ENCODE measurements at regions not wholly inside any gene's neighbourhood (a gene's known extent, or its start where the extent isn't known, plus 50 kb on each side); places are given as distances from the start of the nearest gene placed in this dataset.

DNA sequence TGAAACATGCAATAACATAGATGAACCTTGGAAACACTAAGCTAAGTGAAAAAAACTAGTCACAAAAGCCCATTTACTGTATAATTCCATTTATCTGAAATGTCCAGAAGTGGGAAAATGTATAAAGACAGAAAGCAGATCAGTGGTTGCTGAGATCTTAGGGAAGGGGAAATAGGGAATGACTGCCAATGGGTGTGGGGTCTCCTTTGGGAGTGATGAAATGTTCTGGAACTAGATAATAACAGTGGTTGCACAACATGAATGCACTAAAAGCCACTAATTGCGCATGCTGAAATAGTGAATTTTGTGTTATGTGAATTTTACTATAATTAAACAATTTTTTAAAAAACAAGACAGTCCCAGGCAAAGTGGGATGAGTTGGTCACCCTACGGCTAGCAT, 472.8 kb downstream of the CCDC171 start:
- Mint-ChIP-seq H3K4me3 (no peak overlapping the region), H3K27me3 (no peaks in the 10 kb centered on the region), H3K4me1 (no peaks in the 10 kb centered on the region), H3K36me3 (no peaks in the 10 kb centered on the region), H3K9me3 (no peaks in the 10 kb centered on the region), H3K27ac (no peak overlapping the region)
- DNase-seq (no peak), ATAC-seq (replicated peaks) (no peak)

DNA sequence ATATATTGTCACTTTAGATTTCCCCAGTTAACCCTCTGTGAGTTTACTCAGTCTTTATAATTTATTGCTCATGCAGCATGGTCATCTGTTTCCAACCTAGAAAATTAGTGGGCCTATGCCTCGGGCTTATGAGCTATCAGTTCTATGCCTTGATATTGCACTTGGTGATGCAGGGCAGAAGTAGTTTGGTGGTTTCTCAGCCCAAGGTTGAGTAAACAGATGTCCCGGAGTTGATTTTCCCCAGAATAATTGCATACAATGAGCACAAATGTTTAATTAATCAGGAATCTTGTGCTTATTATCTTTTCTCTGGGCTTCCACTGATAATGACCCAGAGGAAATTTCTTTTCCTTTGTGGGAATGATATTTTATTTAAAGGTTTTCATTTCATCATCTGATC, 474.0 kb downstream of the CCDC171 start:
- H3K27me3 Mint-ChIP-seq, result no peaks in the 10 kb centered on the region
- H3K4me3 Mint-ChIP-seq, result no peak overlapping the region
- H3K9me3 Mint-ChIP-seq, result no peaks in the 10 kb centered on the region
- DNase-seq (no peak), ATAC-seq (replicated peaks) (no peak)
- H3K27ac Mint-ChIP-seq, result no peak overlapping the region
- H3K36me3 Mint-ChIP-seq, result no peaks in the 10 kb centered on the region
- H3K4me1 Mint-ChIP-seq, result no peaks in the 10 kb centered on the region

DNA sequence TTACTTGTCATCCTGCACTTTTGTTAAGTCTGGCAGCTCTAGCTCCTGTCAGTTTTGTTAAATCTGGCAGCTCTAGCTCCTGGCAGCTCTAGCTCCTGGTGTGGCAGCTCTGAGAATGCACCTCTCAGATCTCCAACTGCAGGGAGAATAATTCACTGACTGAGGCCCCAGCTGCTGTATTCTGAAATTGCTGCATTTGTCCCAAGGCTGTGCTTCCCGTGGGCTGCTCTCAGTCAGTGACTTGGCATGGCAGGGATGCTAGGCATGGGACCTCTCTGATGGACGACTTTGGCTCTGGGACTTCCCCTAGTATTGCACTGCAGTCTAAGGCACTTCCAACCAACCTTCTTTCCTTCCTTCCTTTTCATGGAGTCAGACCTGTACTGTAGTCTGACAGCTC, 475.7 kb downstream of the CCDC171 start:
- H3K4me1 Mint-ChIP-seq, result no peaks in the 10 kb centered on the region
- ATAC-seq (replicated peaks) (no peak), DNase-seq (no peak)
- H3K27ac Mint-ChIP-seq, result no peak overlapping the region
- no peak overlapping the region for H3K4me3 Mint-ChIP-seq
- H3K36me3 Mint-ChIP-seq, result no peaks in the 10 kb centered on the region
- no peaks in the 10 kb centered on the region for H3K9me3 Mint-ChIP-seq
- H3K27me3 Mint-ChIP-seq, result no peaks in the 10 kb centered on the region

DNA sequence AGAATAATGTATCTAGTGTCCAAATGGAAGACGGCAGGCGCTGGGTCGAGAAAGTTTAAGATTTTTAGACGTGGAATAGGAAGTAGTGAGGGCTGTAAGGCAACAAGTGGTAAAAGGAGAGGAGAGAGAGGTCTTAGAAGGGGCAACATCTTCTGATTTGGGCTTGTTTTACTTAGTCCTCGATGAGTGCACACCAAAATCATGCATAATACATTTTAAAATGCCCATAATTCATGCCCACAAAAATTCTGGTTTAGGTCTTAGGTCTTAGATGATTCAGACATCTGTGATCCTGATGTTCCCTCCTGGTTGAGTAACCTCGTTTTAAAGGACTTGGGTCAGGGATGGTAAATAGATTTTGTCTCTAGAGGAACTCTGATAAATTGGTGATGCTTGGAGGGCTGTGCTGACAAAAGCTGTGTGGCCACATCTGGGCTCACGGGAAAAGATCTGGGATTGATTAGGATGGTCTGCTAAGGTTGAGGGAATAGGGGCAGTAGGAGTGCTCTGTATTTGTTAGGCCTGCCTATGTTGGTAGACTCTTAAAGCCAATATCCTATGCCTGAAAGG, 476.3 kb downstream of the CCDC171 start:
- H3K4me1 Mint-ChIP-seq, result no peaks in the 10 kb centered on the region
- ATAC-seq (replicated peaks), result no peak
- H3K27me3 Mint-ChIP-seq, result no peaks in the 10 kb centered on the region
- H3K4me3 Mint-ChIP-seq, result no peak overlapping the region
- no peak overlapping the region for H3K27ac Mint-ChIP-seq
- H3K36me3 Mint-ChIP-seq, result no peaks in the 10 kb centered on the region
- H3K9me3 Mint-ChIP-seq, result no peaks in the 10 kb centered on the region
- DNase-seq, result no peak

DNA sequence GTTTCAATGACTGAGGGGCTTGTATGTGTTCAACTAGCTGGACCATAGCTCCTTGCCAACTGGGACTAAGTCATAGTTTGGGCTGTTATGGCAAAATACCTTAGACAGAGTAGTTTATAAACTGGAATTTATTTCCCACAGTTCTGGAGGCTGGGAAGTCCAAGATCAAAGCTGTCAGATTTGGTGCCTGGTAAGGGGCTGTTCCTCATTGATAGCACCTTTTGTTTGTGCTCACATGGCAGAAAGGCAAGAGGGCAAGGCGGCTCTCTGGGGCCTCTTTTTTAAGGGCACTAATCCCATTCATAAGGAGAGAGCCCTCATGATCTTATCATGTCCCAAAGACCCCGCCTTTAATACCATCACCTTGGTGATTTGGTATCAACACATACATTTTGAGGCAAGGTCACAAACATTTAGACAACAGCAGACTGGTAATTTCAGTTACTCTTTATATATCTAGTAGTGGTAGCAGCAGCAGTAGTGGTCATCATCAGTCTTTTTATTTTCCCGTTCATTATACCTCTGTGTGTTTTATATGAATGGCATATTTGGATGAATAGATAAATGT, 477.0 kb downstream of the CCDC171 start:
- Mint-ChIP-seq H3K27me3 (no peaks in the 10 kb centered on the region), H3K4me1 (no peaks in the 10 kb centered on the region), H3K4me3 (no peak overlapping the region), H3K36me3 (no peaks in the 10 kb centered on the region), H3K27ac (no peak overlapping the region), H3K9me3 (no peaks in the 10 kb centered on the region)
- ATAC-seq (replicated peaks), result no peak
- no peak for DNase-seq

DNA sequence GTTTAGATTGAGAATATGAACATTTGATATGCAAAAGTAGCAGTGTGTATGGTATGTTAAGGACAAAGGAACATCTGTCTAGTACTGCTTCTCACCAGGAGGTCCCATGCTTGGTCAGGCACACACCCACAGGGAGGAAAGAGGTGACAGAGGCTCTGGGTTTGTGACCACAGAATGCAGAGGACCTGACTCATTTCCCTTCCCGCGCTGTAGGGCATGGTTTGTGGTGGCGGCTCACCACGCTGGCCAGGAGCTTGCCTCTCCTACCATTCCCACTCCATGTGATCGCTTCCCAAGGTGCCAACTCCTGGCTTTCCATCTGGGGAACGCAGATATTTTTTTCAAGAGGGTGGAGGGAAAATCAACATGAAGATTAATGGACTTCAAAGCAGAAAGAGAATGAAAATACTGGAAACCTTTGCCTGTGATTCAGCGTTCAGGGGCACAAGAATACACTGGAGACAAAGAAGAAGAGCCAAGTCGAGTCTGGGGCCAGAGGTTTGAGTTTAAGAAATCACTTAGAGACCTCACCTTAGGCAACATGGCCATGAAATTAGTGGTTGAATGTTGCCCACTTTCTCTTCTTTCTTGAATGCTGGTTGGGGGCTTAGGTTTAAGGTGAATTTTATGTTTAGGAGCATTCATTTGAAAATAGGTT, 477.8 kb downstream of the CCDC171 start:
- Mint-ChIP-seq H3K4me1 (no peaks in the 10 kb centered on the region), H3K9me3 (no peaks in the 10 kb centered on the region), H3K27ac (no peak overlapping the region), H3K27me3 (no peaks in the 10 kb centered on the region), H3K36me3 (no peaks in the 10 kb centered on the region), H3K4me3 (no peak overlapping the region)
- ATAC-seq (replicated peaks) (peak; percentile 66 to 76), DNase-seq (peak; percentile 8)

DNA sequence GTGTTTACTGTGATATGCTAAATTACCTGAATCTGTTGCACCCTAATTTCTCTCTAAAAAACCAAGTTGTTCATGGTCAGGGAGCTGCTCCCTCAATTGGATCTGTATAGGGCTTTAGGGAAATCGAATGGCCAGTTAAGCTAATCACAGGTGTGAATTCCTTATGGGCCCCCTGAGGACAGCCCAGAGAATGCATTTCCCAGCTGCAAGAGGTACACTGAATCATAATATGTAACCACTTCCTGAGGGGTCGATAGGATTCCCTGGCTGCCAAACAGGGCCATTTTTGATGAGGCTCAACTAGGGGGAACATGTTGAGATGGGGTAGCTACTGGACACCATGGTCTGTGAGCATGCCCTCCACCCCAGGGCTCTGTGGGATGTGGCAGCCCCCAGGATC, 478.6 kb downstream of the CCDC171 start:
- Mint-ChIP-seq H3K4me1 (no peaks in the 10 kb centered on the region), H3K27ac (no peak overlapping the region), H3K27me3 (no peaks in the 10 kb centered on the region), H3K36me3 (no peaks in the 10 kb centered on the region), H3K4me3 (no peak overlapping the region), H3K9me3 (no peaks in the 10 kb centered on the region)
- ATAC-seq (replicated peaks) (no peak), DNase-seq (no peak)

DNA sequence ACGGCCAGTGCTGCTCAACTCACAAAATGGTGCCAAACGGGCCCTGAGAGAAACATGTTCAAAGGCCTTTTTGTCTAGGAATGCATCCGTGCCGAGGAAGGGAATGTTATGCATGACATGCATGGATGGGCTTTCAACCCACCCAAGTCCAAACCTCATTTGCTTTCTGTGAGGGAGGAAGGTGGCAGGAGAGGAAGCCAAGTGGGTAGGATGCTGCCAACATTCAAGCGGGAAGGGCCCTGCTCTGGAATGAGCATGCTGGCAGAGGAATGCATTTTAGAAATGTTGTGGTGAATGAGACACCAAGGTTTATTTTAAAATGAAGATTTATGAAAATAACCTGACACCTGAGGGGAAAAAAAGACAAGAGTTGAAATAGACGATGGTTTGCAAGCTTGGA, 479.1 kb downstream of the CCDC171 start:
- Mint-ChIP-seq H3K27me3 (no peaks in the 10 kb centered on the region), H3K9me3 (peaks cover 0 to 3% of the 10 kb centered on the region in 2 donors), H3K4me1 (no peaks in the 10 kb centered on the region), H3K27ac (no peak overlapping the region), H3K4me3 (no peak overlapping the region), H3K36me3 (no peaks in the 10 kb centered on the region)
- no peak for DNase-seq
- no peak for ATAC-seq (replicated peaks)

DNA sequence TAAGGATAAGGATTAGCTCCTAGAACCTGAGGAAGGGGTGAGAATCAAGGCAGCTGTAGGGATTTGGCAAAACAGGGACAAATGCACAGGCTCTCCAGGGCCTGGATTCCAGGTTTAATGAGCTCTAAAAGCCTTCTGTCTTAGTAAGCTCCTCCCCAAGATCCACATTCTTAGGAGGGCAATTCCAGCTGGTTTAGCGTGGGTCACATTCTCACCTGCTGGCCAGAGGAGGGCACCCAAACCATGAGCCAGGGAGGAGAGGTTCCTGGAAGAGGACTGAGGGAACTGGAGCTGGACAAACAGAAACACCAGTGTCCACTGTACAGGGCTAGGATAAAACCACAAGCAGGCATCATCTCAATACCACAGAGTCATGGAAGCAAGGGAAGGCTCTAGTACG, 480.0 kb downstream of the CCDC171 start:
- ATAC-seq (replicated peaks), result no peak
- Mint-ChIP-seq H3K36me3 (no peaks in the 10 kb centered on the region), H3K27ac (no peak overlapping the region), H3K4me1 (no peaks in the 10 kb centered on the region), H3K4me3 (no peak overlapping the region), H3K27me3 (no peaks in the 10 kb centered on the region), H3K9me3 (peaks cover 0 to 4% of the 10 kb centered on the region in 2 donors)
- DNase-seq, result no peak

DNA sequence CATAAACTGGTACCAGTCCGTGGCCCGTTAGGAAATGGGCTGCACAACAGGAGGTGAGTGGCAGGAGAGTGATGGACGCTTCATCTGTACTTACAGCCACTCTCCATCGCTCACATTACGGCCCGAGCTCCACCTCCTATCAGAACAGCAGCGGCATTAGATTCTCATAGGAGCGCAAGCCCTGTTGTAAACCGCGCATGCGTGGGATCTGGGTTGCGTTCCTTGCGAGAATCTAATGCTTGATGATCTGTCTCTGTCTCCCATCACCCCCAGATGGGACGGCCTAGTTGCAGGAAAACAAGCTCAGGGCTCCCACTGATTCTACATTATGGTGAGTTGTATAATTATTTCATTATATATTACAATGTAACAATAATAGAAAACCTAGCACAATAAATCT, 480.4 kb downstream of the CCDC171 start:
- H3K4me1 Mint-ChIP-seq, result no peaks in the 10 kb centered on the region
- no peak overlapping the region for H3K4me3 Mint-ChIP-seq
- H3K36me3 Mint-ChIP-seq, result no peaks in the 10 kb centered on the region
- ATAC-seq (replicated peaks) (no peak), DNase-seq (no peak)
- no peak overlapping the region for H3K27ac Mint-ChIP-seq
- peaks cover 0 to 5% of the 10 kb centered on the region in 2 donors for H3K9me3 Mint-ChIP-seq
- no peaks in the 10 kb centered on the region for H3K27me3 Mint-ChIP-seq

DNA sequence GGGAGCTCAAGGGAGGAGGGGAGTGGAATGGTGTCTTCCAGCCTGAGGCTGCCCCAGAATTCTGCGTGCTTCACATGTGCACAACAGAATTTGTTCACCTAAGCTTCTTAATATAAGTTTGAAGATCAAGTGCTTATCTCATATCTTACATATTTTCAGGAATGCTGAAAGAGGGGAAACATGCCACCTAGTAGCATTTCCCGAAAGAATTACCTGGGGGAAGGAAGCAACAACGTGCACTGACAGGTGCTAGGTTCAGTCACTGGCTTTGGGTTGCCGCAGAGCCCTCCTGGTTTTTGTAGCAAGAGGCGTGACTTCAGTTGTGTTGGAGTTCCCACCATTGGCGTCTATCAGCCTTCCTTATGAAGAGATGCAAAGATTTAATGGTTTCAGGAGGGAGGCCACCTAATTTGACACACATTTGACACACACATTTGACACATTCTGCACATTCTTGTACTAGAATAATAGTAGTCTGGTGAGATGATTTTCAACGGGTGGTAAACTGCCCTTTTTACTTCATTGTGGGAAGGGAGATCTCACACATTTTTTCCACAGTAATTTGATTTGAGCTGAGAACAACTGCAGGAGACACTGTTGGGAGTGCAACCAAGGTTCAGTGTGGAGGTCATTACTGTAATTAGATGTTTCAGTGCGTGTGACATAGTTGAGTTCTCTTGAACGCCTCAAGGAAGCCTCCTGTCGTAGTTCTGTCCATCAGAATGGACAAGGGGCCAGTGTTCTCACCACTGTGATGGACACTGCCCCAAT, 481.3 kb downstream of the CCDC171 start:
- Mint-ChIP-seq H3K4me3 (no peak overlapping the region), H3K27me3 (no peaks in the 10 kb centered on the region), H3K36me3 (no peaks in the 10 kb centered on the region), H3K9me3 (peaks cover 0 to 7% of the 10 kb centered on the region in 2 donors), H3K4me1 (no peaks in the 10 kb centered on the region), H3K27ac (no peak overlapping the region)
- DNase-seq, result no peak
- no peak for ATAC-seq (replicated peaks)

DNA sequence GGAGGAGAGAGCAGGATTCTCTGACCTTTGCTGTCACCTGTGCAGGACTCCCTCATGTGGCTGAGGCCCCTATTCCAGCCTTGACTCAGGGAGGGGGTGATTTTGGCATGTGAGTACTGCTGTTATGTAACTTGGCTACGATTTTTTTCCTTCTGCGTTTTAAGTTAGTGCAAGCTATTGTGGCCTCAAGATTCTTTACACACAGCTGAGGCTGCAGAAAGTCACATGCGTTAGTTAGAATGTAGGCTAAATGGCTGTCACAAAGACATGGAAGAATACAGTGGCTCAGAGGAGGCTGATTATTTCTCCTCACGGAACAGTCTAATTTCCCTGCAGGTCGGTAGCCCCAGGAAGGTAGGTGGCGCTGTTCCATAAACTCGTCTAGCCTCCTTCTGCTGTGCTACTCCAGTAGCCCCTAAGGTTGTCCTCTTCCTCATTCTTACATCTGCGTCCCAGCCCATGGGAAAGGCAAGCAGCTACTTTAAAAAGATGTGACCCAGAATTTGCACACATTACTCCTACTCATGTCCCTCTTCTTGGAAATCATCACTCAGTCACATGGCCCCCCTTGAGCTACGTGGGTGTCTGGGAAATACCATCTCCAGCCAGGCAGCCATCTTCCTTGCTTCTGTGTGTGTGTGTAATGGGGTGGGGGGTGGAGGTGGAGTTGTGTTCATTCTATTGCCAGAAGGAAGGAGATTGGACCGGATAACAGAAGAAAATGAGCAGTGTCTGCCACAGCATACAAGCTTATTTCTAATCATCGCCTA, 486.6 kb downstream of the CCDC171 start:
- ATAC-seq (replicated peaks) (no peak), DNase-seq (no peak)
- Mint-ChIP-seq H3K9me3 (peaks cover 0 to 10% of the 10 kb centered on the region in 2 donors), H3K27me3 (no peaks in the 10 kb centered on the region), H3K36me3 (no peaks in the 10 kb centered on the region), H3K4me3 (no peak overlapping the region), H3K4me1 (no peaks in the 10 kb centered on the region), H3K27ac (no peak overlapping the region)

DNA sequence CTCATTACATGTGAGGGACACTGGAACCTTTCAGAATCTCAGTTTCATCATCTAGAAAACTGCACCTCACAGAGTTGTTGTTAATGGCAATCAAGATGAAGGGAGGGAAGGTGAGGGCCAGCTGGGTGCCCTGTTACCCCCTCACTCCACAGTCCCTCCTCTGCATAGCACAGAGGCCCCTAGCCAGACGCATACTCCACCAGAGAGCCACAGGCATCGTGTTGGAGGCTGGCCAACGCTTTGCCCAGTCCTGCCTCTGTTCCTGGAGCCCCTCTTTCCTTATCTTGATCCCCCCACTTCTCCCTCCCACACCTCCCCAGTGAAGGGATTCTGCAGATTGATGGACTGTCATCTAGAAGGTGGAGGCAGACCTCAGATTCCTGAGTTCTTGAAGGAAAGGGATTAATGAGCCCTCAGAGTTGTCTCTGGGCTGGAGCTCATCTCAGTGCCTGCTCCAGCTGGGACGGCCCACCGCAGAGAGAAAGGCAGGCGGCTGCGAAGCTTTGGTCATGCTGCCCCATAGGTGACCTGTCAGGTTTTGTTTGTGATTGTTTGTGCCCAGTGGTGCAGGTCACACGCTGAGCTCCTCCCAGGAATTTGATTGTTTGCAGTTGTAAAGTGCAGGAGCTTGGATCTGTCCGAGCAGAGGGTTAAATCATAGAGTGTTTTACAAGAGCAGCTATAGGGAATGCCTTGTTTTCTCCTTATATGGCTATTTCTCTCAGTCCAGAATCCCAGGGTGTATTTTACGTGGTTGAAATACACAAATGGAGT, 487.3 kb downstream of the CCDC171 start:
- Mint-ChIP-seq H3K9me3 (peaks cover 0 to 10% of the 10 kb centered on the region in 2 donors), H3K4me1 (no peaks in the 10 kb centered on the region), H3K36me3 (no peaks in the 10 kb centered on the region), H3K4me3 (no peak overlapping the region), H3K27ac (no peak overlapping the region), H3K27me3 (no peaks in the 10 kb centered on the region)
- ATAC-seq (replicated peaks), result no peak
- DNase-seq, result no peak
